T-helper 1 cell treated with Interleukin-12 subunit alpha and Interleukin-12 subunit beta and Interleukin-4 antibody, amounts not matched to agents 30 μg/mL and 1 μg/mL, for 36 hours (primary cell): ENCODE measurements at regions not wholly inside any gene's neighbourhood (a gene's known extent, or its start where the extent isn't known, plus 50 kb on each side); places are given as distances from the start of the nearest gene placed in this dataset.
"Not testable (repeated sequence)": the region's sequence is repeated elsewhere in the genome, so short reads cannot be mapped to it uniquely, and the experiment has no call there.

Source experiments
- H3K27ac Mint-ChIP-seq: one replicate; pipeline ENCODE4 v1.8.0; 2021; ENCODE audit warnings: mild to moderate bottlenecking, mixed read lengths
- H3K27me3 Mint-ChIP-seq: one replicate; pipeline ENCODE4 v1.8.0; 2021; ENCODE audit warnings: low read depth, mixed read lengths
- H3K36me3 Mint-ChIP-seq: one replicate; pipeline ENCODE4 v1.8.0; 2021; ENCODE audit warnings: low read depth, mixed read lengths
- H3K4me1 Mint-ChIP-seq: one replicate; pipeline ENCODE4 v1.8.0; 2021; ENCODE audit warnings: low read depth, mixed read lengths
- H3K4me3 Mint-ChIP-seq: one replicate; pipeline ENCODE4 v1.8.0; 2021; ENCODE audit warnings: mild to moderate bottlenecking, moderate library complexity, mixed read lengths
- H3K9me3 Mint-ChIP-seq: one replicate; pipeline ENCODE4 v1.8.0; 2021; ENCODE audit warnings: mixed read lengths

- H3K36me3 Mint-ChIP-seq, result no peaks in the 10 kb centered on the region
- no peak overlapping the region for H3K4me3 Mint-ChIP-seq
- no peaks in the 10 kb centered on the region for H3K9me3 Mint-ChIP-seq
- H3K4me1 Mint-ChIP-seq, result no peaks in the 10 kb centered on the region
- H3K27ac Mint-ChIP-seq, result no peak overlapping the region
- H3K27me3 Mint-ChIP-seq, result peaks cover 8% of the 10 kb centered on the region
These were observed 68.3 kb downstream of the DYRK2 start for GRCh38 chr12:67716817-67717216.

- not testable (repeated sequence) for H3K27ac Mint-ChIP-seq, H3K9me3 Mint-ChIP-seq, H3K36me3 Mint-ChIP-seq, H3K4me1 Mint-ChIP-seq, H3K4me3 Mint-ChIP-seq
- H3K27me3 Mint-ChIP-seq, result peaks cover 15% of the 10 kb centered on the region
These were observed 70.8 kb downstream of the DYRK2 start for GRCh38 chr12:67719303-67719702.

GRCh38 chr12:67720351-67720856 lies 71.9 kb downstream of the DYRK2 start:
- Mint-ChIP-seq H3K4me1 (no peaks in the 10 kb centered on the region), H3K27me3 (peaks cover 14% of the 10 kb centered on the region), H3K27ac (no peak overlapping the region), H3K36me3 (no peaks in the 10 kb centered on the region), H3K9me3 (no peaks in the 10 kb centered on the region), H3K4me3 (no peak overlapping the region)

DNA sequence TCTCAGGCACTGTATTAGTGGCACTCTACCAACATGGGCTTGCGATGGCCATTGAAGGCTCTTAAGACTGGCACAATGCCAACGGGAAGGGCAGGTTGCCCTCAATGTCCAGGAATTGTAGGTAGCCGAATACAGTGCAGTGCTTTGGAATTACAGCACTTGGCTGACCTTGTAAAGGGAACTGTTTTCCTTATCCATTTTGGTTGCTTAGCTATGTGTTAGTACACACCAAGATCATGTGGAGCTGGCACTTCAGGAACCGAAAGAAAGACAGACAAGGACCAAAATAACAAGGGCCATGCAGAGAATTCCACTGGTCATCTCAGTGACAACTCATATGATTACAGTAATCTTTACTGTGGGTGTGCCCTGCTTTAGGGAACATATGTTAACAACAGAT lies 72.7 kb downstream of the DYRK2 start:
- H3K27me3 Mint-ChIP-seq, result peaks cover 15% of the 10 kb centered on the region
- H3K27ac Mint-ChIP-seq, result no peak overlapping the region
- no peaks in the 10 kb centered on the region for H3K36me3 Mint-ChIP-seq
- no peaks in the 10 kb centered on the region for H3K9me3 Mint-ChIP-seq
- no peak overlapping the region for H3K4me3 Mint-ChIP-seq
- H3K4me1 Mint-ChIP-seq, result no peaks in the 10 kb centered on the region

GRCh38 chr12:67722296-67722695 lies 73.8 kb downstream of the DYRK2 start:
- no peak overlapping the region for H3K4me3 Mint-ChIP-seq
- H3K9me3 Mint-ChIP-seq, result no peaks in the 10 kb centered on the region
- no peak overlapping the region for H3K27ac Mint-ChIP-seq
- no peaks in the 10 kb centered on the region for H3K4me1 Mint-ChIP-seq
- H3K36me3 Mint-ChIP-seq, result no peaks in the 10 kb centered on the region
- H3K27me3 Mint-ChIP-seq, result peaks cover 15% of the 10 kb centered on the region

DNA sequence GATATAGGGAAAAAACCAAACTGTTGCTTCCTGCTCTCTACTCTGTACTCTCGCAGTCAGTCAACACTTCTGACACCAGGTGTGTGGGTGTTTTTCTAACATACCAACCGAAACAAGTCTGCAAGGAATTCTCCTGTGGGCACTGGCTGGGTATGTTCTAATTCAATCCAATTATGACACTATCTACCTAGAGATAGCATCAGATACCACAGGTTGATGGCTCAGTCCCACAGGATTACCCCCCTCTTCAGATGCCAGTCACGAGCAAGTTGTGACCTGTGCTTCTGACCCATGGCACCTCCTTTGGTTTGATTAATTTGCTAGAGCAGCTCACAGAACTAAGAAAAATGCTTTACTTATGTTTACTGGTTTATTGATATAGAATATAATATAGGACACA lies 78.3 kb downstream of the DYRK2 start:
- peaks cover 25% of the 10 kb centered on the region for H3K27me3 Mint-ChIP-seq
- H3K27ac Mint-ChIP-seq, result no peak overlapping the region
- no peaks in the 10 kb centered on the region for H3K9me3 Mint-ChIP-seq
- H3K36me3 Mint-ChIP-seq, result no peaks in the 10 kb centered on the region
- no peak overlapping the region for H3K4me3 Mint-ChIP-seq
- H3K4me1 Mint-ChIP-seq, result no peaks in the 10 kb centered on the region

DNA sequence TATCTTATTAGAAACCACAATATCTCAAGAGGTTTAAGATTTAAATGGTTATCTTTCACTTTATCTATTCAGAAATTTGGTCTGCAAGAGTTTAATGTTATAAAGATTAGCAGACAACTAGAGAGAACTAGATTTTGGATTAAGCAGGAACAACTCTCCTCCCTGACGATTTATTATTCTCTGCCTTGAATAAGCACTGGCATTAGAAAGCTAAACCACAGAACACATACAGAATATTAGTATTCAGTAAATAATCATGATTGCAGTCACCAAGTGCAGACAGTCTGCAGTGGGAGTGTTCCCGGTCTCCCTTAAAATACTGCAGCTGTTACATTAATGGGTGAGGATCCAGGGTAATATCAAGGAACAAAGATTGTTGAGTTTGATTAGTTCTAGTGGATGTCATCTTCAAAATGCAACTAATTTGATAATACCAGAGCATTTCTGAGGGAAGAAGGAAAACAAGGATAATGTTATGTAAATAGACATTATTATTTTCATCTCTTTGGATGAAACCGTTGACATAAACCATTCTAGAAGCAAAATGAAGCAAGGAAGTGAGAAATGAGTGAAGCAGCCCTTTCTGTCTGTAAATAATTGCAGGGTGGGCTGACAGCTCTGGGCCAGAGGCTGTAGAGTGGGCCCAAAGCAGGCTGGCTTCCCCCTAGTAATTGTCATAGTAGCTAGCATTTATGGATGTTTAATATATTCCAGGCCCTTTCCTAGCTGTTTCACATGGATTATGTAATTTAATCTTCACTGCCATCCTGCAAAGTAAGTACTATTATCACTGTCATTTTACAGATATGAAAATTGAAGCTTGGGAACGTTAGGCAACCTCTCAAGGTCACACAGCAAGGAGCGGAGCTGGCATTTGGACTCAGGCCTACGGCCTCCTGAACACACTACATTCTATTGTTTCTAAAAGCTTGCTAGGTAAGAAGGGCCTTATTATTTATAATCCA lies 79.4 kb downstream of the DYRK2 start:
- Mint-ChIP-seq H3K27ac (no peak overlapping the region), H3K9me3 (no peaks in the 10 kb centered on the region), H3K4me3 (no peak overlapping the region), H3K27me3 (peaks cover 34% of the 10 kb centered on the region), H3K4me1 (no peaks in the 10 kb centered on the region), H3K36me3 (no peaks in the 10 kb centered on the region)

GRCh38 chr12:67732857-67733256 lies 84.3 kb downstream of the DYRK2 start:
- Mint-ChIP-seq H3K27ac (no peak overlapping the region), H3K4me1 (no peaks in the 10 kb centered on the region), H3K9me3 (no peaks in the 10 kb centered on the region), H3K36me3 (no peaks in the 10 kb centered on the region), H3K27me3 (peaks cover 26% of the 10 kb centered on the region), H3K4me3 (no peak overlapping the region)

- H3K27ac Mint-ChIP-seq, result no peak overlapping the region
- no peak overlapping the region for H3K4me3 Mint-ChIP-seq
- H3K36me3 Mint-ChIP-seq, result no peaks in the 10 kb centered on the region
- H3K27me3 Mint-ChIP-seq, result peaks cover 17% of the 10 kb centered on the region
- H3K4me1 Mint-ChIP-seq, result no peaks in the 10 kb centered on the region
- H3K9me3 Mint-ChIP-seq, result no peaks in the 10 kb centered on the region
These were observed 87.3 kb downstream of the DYRK2 start for GRCh38 chr12:67735868-67736267.

DNA sequence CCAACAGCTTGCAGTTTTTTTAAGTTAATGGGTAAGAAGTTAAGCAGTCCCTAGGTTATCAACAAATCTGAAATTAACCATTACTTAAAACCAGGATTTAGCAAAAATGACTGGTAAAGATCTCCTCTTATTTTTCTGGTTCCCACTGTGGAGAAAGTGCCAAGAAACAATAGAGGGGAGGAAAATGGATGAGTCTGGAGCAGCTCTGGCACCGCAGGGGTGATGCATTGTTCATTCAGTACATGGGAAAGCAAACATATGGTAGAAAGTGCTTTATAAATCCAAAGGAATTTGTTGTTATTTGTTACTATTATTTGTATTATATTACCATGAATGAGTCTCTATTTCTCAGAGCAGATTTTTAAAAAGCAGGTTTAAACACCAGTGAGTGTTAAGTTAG lies 92.2 kb downstream of the DYRK2 start:
- Mint-ChIP-seq H3K27ac (no peak overlapping the region), H3K9me3 (no peaks in the 10 kb centered on the region), H3K36me3 (no peaks in the 10 kb centered on the region), H3K4me3 (no peak overlapping the region), H3K4me1 (no peaks in the 10 kb centered on the region), H3K27me3 (peaks cover 3% of the 10 kb centered on the region)

DNA sequence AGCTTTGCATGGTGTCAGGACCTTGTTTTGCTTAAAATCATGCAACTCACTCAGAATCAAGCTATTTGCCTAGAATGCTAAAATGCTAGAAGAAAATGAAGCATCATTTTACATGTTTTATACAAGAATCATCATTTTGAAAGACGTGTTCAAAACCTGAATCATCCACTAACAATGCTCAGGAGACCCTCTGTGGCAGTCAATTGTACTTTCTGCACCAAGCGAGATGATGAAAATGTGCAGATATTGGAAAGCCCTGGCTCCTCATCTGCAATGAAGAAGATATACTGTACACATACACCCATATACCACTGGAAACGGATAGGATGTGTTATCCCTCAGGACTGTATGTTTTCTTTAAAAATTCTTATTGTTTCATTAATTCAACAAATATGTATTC lies 92.7 kb downstream of the DYRK2 start:
- Mint-ChIP-seq H3K27me3 (no peaks in the 10 kb centered on the region), H3K27ac (no peak overlapping the region), H3K4me1 (no peaks in the 10 kb centered on the region), H3K9me3 (no peaks in the 10 kb centered on the region), H3K36me3 (no peaks in the 10 kb centered on the region), H3K4me3 (no peak overlapping the region)

DNA sequence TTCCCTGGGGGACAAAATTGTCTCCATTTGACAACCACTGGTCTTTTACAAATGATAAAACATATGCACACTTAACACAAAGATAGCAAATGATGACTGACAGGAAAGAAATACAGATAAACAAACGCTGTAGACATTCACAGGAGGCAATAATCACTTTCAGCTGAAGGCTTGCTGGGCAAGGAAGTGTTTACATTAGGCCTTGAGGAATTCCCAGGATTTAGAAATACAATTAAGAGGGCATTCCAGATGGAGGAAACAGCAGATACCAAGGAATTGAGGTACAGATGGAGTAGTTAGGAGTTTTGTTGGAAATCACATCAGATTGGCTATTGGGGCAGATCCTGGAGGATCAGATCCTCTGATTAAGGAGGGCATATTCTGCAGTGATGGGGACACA lies 93.9 kb downstream of the DYRK2 start:
- Mint-ChIP-seq H3K27me3 (no peaks in the 10 kb centered on the region), H3K27ac (no peak overlapping the region), H3K36me3 (no peaks in the 10 kb centered on the region), H3K4me3 (no peak overlapping the region), H3K9me3 (no peaks in the 10 kb centered on the region), H3K4me1 (no peaks in the 10 kb centered on the region)

DNA sequence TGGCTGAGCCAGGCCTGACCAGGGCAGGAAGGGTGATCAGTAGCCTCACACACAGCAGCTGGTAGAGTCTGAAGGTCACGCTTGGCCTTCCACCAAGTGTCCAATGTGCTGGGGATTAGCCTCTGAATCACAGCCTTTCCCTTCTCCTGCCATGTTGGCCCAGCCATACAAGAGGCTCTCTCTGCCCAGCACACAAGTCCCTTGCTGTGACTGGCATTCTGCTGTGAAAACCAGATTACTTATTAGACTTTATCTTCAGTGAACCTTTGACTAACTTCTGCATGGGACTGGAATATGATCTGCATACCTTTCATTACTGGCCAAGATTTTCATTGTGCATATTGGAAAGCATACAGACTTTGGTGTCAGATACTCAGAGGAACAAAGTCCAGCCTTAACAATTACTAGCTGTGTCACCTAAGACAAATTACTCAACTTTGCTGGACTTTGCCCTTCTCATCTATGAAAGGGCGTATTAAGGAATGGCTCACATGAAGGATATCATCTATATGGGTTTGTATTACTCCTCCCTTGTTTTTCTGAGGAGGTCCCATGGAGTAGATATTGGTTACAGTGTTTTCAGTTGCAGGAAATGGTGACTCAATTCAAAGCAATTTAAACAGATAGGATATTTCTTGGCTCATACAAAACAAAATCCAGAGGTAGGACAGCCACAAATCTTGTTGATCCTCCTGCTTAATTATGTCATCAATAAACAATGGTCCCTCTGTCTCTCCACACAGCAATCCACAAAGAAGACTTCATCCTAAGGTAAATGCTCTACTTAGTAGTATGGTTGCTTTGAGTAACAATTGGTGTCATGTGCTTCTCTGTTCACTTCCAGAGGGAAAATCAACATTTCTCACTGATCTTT lies 99.6 kb downstream of the DYRK2 start:
- Mint-ChIP-seq H3K27me3 (no peaks in the 10 kb centered on the region), H3K4me3 (no peak overlapping the region), H3K9me3 (no peaks in the 10 kb centered on the region), H3K36me3 (no peaks in the 10 kb centered on the region), H3K4me1 (no peaks in the 10 kb centered on the region), H3K27ac (no peak overlapping the region)

GRCh38 chr12:67748743-67749040 lies 100.1 kb downstream of the DYRK2 start:
- Mint-ChIP-seq H3K36me3 (no peaks in the 10 kb centered on the region), H3K4me1 (no peaks in the 10 kb centered on the region), H3K9me3 (no peaks in the 10 kb centered on the region), H3K27me3 (no peaks in the 10 kb centered on the region), H3K27ac (no peak overlapping the region), H3K4me3 (no peak overlapping the region)
